Nephron progenitor cell (in vitro differentiated cells): ENCODE measurements at regions not wholly inside any gene's neighbourhood (a gene's known extent, or its start where the extent isn't known, plus 50 kb on each side); places are given as distances from the start of the nearest gene placed in this dataset.
"Not testable (repeated sequence)": the region's sequence is repeated elsewhere in the genome, so short reads cannot be mapped to it uniquely, and the experiment has no call there.

Experiments used
- DNase-seq: peaks from one replicate; pipeline ENCODE4 v3.0.0; 2021
- H3K27ac Mint-ChIP-seq: 2 replicates; pipeline ENCODE4 v1.8.0; 2021; ENCODE audit warnings: mild to moderate bottlenecking, moderate library complexity, mixed read lengths
- H3K27me3 Mint-ChIP-seq: 2 replicates; pipeline ENCODE4 v1.8.0; 2021; ENCODE audit warnings: mild to moderate bottlenecking, low read depth, mixed read lengths; ENCODE audit not compliant: poor library complexity
- H3K36me3 Mint-ChIP-seq: 2 replicates; pipeline ENCODE4 v1.8.0; 2021; ENCODE audit warnings: low read depth, mixed read lengths
- H3K4me1 Mint-ChIP-seq: 2 replicates; pipeline ENCODE4 v1.8.0; 2021; ENCODE audit warnings: mixed read lengths
- H3K4me3 Mint-ChIP-seq: 2 replicates; pipeline ENCODE4 v1.8.0; 2021; ENCODE audit warnings: mild to moderate bottlenecking, moderate library complexity, mixed read lengths
- H3K9me3 Mint-ChIP-seq: 2 replicates; pipeline ENCODE4 v1.8.0; 2021; ENCODE audit warnings: mild to moderate bottlenecking, moderate library complexity, mixed read lengths
- TF ChIP-seq, protein P1 (sequence below): fragments of 200-600 bp; sonication (generic); IDR thresholded peaks from 2 replicates; pipeline ENCODE4 v1.5.0; 2021; ENCODE audit warnings: antibody characterized with exemption

DNA sequence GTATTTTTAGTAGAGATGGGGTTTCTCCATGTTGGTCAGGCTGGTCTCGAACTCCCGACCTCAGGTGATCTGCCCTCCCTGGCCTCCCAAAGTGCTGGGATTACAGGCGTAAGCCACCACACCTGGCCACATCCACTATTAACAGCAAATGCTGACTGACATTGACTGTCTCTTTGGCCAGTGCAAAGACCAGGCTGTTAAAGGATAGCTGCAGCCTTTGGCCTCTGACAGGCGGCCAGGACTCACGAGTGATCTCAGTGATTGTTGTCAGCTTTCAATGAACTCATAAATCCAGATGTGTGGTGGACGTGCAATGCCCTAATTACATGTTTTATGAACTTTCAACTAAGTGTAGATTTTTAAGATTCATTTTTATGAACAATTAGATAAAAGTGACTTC, 174.4 kb upstream of the EXOC2 start:
- H3K27ac Mint-ChIP-seq = no peak overlapping the region
- TF ChIP-seq, protein P1, sequence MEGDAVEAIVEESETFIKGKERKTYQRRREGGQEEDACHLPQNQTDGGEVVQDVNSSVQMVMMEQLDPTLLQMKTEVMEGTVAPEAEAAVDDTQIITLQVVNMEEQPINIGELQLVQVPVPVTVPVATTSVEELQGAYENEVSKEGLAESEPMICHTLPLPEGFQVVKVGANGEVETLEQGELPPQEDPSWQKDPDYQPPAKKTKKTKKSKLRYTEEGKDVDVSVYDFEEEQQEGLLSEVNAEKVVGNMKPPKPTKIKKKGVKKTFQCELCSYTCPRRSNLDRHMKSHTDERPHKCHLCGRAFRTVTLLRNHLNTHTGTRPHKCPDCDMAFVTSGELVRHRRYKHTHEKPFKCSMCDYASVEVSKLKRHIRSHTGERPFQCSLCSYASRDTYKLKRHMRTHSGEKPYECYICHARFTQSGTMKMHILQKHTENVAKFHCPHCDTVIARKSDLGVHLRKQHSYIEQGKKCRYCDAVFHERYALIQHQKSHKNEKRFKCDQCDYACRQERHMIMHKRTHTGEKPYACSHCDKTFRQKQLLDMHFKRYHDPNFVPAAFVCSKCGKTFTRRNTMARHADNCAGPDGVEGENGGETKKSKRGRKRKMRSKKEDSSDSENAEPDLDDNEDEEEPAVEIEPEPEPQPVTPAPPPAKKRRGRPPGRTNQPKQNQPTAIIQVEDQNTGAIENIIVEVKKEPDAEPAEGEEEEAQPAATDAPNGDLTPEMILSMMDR = no peak
- H3K4me1 Mint-ChIP-seq = no peaks in the 10 kb centered on the region
- no peaks in the 10 kb centered on the region for H3K9me3 Mint-ChIP-seq
- no peak overlapping the region for H3K4me3 Mint-ChIP-seq
- H3K36me3 Mint-ChIP-seq = no peaks in the 10 kb centered on the region
- peaks cover 4% of the 10 kb centered on the region for H3K27me3 Mint-ChIP-seq
- no peak for DNase-seq

DNA sequence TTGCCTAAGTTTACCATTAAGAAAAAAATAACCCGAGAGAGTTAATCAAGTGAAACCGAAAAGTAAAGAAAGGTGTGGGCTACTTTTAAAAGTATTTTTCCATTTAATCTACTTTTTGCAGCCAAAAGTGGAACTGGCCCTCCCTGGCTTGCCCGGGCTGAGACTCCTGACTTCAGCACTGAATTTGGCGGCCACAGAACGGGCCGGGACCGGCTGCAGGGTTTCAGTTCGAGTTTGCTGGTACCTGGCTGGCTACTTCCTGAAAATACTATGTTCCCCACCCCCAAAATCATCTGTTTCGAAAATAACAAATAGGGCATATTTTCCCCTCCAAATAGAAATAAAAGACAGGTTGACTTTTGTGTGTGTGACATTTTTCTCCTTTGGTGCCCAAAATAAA, 173.4 kb upstream of the EXOC2 start:
- Mint-ChIP-seq H3K4me1 (no peaks in the 10 kb centered on the region), H3K27me3 (peaks cover 4% of the 10 kb centered on the region)

DNA sequence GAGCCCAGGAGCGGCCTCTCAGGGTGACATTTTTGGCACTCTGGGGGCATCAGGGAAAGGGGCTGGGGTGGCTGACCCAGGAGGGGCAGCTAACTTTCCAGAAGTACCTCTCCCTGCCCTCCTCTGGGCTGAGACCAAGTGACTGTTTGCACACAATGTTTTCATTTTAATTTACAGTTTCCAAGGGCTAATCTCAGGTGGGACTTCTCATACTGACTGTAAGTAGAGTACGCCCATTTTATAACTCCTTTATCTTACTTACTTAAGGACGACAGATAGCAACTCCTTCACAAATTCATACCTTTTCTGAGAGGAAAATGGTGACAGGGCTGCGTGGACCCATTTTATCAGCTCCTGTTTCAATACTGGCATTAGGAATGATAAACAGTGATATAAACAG, 172.9 kb upstream of the EXOC2 start:
- Mint-ChIP-seq H3K27ac (no peak overlapping the region), H3K9me3 (no peaks in the 10 kb centered on the region), H3K4me1 (no peaks in the 10 kb centered on the region), H3K36me3 (no peaks in the 10 kb centered on the region), H3K4me3 (no peak overlapping the region), H3K27me3 (peaks cover 3% of the 10 kb centered on the region)
- no peak for DNase-seq
- TF ChIP-seq, protein P1 = no peak

More for the DNA sequence above, 173.4 kb upstream of the EXOC2 start:
- Mint-ChIP-seq H3K9me3 (no peaks in the 10 kb centered on the region), H3K27ac (no peak overlapping the region), H3K36me3 (no peaks in the 10 kb centered on the region), H3K4me3 (no peak overlapping the region)
- no peak for DNase-seq
- TF ChIP-seq, protein P1 = no peak

DNA sequence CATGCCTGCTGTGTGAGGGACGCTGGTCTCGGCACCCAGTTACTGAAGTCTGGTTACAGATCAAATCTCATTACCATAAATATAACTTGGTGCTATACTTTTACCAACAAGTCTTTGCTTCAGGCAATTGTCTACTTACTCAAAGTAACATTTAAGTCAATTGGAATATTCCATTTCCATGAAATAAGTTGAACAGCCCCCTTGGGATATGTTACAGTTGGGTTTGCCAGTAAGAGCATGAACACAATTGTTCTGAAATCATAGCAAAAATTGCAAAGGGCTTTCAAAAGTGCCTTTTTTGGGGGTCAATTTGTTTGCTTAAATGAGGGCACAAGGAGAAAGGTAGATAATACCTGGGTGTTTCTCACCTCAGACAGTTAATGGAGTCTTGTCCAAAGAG, 170.9 kb upstream of the EXOC2 start:
- no peaks in the 10 kb centered on the region for H3K9me3 Mint-ChIP-seq
- peaks cover 7% of the 10 kb centered on the region for H3K27me3 Mint-ChIP-seq
- DNase-seq = no peak
- no peak overlapping the region for H3K4me3 Mint-ChIP-seq
- no peak overlapping the region for H3K27ac Mint-ChIP-seq
- H3K36me3 Mint-ChIP-seq = no peaks in the 10 kb centered on the region
- TF ChIP-seq, protein P1 = no peak
- no peaks in the 10 kb centered on the region for H3K4me1 Mint-ChIP-seq

DNA sequence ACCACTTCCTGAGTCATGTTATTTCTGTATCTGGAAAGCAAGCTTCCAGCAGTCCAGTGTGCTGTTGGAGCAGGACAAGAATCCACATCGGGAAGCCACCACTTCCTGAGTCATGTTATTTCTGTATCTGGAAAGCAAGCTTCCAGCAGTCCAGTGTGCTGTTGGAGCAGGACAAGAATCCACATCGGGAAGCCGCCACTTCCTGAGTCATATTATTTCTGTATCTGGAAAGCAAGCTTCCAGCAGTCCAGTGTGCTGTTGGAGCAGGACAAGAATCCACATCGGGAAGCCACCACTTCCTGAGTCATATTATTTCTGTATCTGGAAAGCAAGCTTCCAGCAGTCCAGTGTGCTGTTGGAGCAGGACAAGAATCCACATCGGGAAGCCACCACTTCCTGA, 170.2 kb upstream of the EXOC2 start:
- DNase-seq, H3K9me3 Mint-ChIP-seq, H3K27me3 Mint-ChIP-seq, H3K36me3 Mint-ChIP-seq, H3K4me3 Mint-ChIP-seq, H3K27ac Mint-ChIP-seq, H3K4me1 Mint-ChIP-seq: not testable (repeated sequence)

DNA sequence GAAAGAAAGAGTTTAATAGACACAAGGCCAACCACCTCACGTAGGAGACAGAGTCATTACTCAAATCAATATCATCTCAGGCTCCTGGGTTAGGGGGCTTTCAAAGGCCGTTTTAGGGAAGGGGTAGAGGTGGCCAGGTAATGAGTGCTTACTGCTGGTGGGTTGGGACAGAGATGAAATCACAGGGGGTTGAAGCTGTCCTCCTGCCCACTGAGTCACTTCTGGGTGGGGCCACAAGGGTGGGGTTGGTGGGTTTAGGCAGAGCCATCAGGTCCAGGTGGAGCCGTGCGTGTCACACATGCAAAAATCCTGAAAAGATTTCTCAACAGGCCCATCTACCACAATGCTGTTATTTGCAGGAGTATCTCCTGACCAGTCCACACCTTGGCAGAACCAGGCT, 167.0 kb upstream of the EXOC2 start:
- Mint-ChIP-seq H3K4me1 (peaks cover 9% of the 10 kb centered on the region), H3K27ac (no peak overlapping the region), H3K27me3 (peaks cover 20% of the 10 kb centered on the region), H3K9me3 (no peaks in the 10 kb centered on the region), H3K4me3 (no peak overlapping the region), H3K36me3 (no peaks in the 10 kb centered on the region)
- no peak for DNase-seq
- TF ChIP-seq, protein P1 = no peak
